GM19328 (cell line): ENCODE measurements at regions not wholly inside any gene's neighbourhood (a gene's known extent, or its start where the extent isn't known, plus 50 kb on each side); places are given as distances from the start of the nearest gene placed in this dataset.
"Not testable (repeated sequence)": the region's sequence is repeated elsewhere in the genome, so short reads cannot be mapped to it uniquely, and the experiment has no call there.

Experiments used
- ATAC-seq: cut with Tn5 transposase; IDR thresholded peaks from one replicate; pipeline ENCODE4 v1.9.1; 2021; ENCODE audit warnings: mild to moderate bottlenecking, moderate library complexity; ENCODE audit not compliant: unreplicated experiment

DNA sequence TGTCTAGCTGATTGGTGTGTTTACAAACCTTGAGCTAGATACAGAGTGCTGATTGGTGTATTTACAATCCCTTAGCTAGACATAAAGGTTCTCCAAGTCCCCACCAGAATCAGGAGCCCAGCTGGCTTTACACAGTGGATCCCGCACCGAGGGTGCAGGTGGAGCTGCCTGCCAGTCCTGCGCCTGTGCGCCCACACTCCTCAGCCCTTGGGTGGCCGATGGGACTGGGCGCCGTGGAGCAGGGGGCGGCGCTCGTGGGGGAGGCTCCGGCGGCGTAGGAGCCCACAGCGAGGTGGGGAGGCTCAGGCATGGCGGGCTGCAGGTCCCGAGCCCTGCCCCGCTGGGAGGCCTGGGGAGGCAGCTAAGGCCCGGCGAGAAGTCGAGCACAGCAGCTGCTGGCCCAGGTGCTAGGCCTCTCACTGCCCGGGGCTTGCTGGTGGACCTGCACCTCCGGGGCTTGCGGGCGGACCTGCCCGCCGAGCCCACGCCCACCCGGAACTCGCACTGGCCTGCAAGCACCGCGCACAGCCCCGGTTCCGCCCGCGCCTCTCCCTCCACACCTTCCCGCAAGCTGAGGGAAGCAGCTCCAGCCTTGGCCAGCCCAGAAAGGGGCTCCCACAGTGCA lies 51.0 kb upstream of the CDYL start:
- not testable (repeated sequence) for ATAC-seq

DNA sequence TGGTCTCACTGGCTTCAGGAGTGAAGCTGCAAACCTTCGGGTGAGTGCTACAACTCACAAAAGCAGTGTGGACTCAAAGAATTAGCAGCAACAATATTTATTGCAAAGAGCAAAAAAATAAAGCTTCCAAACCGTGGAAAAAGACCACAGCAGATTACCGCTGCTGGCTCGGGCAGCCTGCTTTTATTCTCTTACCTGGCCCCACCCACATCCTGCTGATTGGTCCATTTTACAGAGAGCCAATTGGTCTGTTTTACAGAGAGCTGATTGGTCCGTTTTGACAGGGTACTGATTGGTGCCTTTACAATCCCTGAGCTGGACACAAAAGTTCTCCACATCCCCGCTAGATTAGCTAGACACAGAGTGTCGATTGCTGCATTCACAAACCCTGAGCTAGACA lies 51.5 kb upstream of the CDYL start:
- ATAC-seq = not testable (repeated sequence)

DNA sequence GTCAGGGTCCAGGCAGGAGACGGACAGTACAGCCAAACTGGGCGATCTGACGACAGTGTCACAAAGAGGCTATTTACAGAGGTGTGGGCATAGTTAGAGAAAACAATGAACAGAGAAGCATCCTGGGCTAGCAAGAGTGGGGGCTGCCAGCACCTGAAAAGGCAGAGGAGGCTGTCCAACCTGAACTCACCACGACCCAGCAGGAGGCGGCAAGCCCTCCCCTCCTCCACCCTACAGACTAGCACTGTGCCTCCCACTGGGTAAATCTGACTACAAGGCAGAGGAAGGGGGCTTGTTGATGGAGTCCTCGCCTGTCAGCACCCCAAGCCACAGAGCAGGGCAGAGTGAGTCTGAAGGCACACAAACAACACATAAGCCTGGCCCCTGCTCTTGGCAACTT lies 52.8 kb upstream of the CDYL start:
- no peak for ATAC-seq

DNA sequence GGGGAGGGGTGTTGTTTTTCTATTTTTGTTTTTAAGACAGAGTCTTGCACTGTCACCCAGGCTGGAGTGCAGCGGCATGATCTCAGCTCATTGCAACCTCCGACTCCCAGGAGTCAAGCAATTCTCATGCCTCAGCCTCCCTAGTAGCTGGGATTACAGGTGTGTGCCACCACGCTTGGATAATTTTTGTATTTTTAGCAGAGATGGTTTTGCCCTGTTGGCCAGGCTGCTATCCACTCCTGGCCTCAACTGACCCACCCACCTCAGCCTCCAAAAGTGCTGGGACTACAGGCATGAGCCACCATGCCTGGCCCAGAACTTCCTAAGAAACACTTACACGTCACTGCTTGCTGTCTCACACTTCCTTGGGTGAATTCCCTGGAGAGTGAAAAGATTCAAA lies 54.8 kb upstream of the CDYL start:
- not testable (repeated sequence) for ATAC-seq

DNA sequence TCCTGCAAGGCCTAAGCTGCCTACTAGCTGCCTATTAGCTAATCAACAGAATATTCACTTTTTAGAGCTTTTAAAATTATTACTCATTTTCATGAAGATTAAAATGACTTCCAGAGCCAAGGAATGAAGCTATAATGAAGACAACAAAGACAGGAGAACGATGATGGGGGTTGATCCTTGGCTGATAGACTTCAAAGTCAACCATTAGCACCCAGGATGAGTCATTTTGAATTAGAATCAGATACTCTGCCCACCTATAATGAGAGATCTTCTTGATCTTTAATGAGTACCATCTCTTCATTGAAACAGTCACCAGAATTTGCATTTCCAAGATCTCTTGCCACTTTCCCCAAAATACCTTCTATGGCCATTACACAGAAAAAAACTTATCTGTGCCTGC lies 56.7 kb upstream of the CDYL start:
- ATAC-seq = no peak

DNA sequence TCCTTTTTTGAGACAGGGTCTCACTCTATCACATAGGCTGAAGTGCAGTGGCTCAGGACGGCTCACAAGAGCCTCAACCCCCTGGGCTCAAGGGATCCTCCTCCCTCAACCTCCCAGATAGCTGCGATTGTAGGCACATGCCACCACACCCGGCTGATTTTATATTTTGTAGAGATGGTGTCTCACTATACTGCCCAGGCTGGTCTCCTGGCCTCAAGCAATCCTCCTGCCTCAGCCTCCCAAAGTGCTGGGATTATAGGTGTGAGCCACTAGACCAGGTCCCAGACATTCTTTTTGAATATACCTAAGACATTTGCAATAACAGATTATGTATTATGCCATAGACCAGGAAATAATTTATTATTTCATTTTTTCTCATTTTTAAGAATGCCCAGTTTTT lies 58.3 kb upstream of the CDYL start:
- no peak for ATAC-seq

DNA sequence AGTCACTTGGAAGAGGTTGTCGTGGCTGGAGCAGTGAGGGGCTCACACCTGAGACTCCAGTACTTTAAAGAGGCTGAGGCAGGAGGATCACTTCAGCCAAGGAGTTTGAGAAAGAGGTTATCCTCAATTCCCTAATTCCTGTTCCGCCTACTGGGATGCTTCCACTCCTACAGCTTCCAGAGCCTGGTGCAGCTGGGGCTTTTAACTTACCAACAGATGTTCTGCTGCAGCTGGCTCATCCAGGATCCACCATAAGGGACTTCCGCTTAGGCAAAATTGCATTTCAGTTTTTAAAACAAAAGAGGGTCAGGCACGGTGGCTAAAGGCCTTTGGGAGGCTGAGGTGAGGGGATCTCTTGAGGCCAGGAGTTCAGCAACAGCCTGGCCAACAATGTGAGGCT lies 59.1 kb upstream of the CDYL start:
- no peak for ATAC-seq

DNA sequence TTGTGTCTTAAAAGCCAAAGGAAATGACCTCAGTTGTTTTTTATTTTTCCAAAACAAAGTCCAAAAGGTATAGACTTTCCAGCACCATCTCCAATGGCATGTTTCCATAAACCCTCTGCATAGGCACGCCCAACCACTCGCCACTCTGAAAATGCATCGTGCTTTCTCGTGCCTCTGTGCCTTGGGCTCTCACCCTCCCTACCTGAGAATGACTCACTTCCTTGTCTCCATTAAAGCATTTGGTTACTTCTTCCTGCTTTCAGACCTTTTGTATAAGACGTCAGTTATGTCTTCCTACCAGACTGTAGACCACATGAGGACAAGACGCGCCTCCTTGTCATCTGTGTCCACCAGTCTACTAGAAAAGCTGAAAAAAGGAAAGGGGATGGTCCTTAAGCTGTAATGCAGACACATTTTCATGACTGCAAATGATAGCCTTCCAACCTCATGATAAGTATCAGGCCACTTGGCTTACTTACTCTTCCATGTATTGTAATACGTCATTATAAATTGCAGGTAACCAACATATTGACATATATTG lies 61.2 kb upstream of the CDYL start:
- no peak for ATAC-seq

DNA sequence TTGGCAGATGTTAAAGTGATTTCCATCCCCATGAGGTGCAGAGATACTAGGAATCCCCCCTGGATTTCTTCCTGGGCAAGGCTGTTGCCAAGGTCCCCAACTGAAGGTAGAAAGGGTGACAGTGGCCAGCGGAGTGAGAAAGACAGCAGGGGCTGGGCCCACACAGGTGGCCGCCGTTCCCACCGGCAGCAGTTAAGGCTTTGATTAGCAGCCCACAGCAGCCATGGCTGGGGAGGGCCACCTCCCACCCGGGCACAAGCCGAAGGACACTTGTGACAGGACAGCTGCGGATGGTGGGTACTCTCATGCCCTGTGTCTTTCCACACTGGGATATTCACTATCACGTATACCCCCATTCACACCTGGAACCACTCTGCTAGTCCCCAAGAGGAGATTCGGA lies 63.9 kb upstream of the CDYL start:
- ATAC-seq = no peak

DNA sequence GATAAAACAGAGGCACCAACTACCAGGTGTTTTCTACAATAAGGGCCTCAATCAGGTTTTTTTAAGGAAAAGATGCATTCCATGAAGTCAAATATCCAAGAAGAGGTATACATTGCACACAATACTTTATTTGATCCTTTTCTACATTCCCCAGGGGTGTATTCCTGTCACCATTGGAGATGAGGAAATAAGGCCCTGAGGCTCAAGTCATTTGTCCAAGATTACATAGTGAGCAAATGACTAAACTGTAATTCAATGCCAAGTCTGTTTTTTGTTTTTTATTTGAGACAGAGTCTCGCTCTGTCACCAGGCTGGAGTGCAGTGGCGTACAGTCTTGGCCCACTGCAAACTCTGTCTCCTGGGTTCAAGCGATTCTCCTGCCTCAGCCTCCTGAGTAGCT lies 69.2 kb upstream of the CDYL start:
- ATAC-seq = no peak

DNA sequence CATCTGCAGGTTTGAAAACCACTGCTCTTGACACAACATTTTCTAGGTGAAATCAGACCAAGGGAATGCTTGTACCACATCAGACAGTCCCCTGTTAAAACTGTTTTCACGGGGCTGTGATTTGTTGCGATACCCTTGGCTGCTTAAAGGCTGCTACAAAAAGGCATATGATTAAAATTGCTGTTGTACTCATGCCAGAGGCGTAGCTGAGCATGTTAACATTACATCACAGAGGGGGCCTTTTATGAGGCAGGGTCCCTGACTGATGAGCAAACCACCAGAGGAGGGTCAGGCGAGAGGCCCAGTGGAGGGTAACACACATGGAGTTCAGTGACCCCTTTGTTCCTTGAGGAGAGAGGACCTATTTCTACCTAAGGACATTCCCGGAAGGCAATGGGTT lies 70.4 kb upstream of the CDYL start:
- no peak for ATAC-seq

DNA sequence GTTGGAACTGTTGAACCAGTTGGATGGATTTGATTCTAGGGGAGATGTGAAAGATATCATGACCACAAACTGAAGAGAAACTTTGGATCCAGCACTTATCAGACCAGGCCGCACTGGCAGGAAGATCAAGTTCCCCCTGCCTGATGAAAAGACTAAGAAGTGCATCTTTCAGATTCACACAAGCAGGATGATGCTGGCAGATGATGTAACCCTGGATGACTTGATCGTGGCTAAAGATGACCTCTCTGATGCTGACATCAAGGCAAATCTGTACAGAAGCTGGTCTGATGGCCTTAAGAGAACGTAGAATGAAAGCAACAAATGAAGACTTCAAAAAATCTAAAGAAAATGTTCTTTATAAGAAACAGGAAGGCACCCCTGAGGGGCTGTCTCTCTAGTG lies 72.8 kb upstream of the CDYL start:
- no peak for ATAC-seq

DNA sequence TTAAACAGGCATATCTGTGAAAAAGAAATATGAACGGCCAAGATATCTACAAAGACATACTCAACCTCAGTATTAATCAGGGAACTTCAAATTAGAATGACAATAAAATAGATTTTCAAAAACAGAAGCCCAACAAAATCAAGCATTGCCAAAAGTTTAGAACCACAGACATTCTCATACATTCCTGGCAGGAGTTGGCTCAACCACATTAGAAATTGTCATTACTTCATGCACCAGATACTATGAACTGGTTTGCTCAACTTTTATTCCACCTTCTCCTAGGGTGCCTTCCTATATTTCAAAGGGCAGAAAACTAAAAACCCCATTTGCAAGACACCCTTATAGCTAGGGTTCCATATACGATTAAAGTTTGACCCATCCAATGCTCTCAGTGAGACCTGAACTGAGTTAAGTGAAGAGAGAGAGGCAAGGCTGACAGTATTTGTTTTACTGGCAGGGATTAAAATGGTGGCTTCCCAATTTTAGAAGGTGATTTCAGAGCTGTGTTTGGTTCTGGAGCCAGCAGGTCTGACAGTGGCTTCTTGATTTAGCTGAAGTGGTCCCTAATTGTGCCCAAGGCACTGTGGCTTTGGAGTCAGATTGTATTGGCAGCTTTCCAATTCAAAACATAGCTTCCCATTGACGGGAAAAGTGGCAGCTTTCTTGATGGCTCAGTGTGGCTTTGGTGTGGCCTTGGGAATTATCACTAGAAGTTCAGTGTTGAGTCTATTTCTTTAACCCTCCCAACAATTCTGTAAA lies 77.1 kb upstream of the CDYL start:
- no peak for ATAC-seq

DNA sequence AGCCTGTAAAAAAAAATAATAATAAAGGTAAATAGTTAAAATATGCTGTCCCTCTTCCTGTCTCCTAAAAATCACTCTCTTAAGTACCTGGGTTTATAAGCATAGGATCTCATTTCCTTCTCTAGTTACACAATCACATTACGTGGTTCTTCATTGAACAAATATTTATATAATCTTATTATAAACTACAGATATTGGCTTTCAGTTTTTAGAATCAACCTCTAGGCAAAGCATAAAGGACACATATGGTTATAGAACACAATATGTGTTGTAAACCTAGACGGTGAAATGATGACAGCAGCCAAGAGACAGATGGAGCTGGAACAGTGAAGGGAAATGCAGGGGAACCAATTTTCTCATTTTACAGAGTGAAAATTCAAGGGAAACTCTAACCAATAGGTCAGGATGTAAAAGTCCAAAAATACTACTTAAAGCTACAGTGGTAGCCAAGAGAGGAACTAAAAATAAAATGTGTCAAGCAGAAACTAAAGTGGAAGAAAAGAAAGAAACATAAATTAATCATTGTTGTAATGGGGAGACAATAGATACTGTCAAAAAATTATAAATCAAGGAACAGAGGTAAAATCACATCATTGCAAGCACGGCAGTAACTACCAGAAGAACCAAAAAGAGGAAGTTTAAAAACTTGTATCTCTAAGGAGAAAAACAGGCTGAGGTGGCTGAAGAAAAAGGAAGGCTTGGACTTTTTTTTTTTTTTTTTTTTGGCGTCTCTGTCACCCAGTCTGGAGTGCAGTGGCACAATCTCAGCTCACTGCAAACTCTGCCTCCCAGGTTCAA lies 82.8 kb upstream of the CDYL start:
- ATAC-seq = no peak

DNA sequence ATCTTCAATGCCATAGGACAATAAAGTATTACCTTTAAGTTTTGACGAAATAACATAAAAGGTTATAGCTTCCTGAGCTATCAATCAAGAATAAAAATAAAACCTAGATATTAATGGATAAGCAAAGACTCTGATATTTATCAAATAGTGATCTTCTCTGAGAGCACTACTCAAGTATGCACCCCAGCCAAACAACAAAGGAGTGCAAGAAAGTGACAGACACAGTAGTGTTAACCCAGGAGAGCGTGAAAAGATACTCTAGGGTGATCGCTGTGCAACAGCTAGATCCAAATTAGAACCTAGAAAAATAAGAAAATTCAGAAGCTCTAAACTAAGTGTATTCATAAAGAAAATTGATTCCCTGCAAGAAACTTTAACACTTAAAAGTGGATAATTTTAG lies 83.5 kb upstream of the CDYL start:
- ATAC-seq = no peak

DNA sequence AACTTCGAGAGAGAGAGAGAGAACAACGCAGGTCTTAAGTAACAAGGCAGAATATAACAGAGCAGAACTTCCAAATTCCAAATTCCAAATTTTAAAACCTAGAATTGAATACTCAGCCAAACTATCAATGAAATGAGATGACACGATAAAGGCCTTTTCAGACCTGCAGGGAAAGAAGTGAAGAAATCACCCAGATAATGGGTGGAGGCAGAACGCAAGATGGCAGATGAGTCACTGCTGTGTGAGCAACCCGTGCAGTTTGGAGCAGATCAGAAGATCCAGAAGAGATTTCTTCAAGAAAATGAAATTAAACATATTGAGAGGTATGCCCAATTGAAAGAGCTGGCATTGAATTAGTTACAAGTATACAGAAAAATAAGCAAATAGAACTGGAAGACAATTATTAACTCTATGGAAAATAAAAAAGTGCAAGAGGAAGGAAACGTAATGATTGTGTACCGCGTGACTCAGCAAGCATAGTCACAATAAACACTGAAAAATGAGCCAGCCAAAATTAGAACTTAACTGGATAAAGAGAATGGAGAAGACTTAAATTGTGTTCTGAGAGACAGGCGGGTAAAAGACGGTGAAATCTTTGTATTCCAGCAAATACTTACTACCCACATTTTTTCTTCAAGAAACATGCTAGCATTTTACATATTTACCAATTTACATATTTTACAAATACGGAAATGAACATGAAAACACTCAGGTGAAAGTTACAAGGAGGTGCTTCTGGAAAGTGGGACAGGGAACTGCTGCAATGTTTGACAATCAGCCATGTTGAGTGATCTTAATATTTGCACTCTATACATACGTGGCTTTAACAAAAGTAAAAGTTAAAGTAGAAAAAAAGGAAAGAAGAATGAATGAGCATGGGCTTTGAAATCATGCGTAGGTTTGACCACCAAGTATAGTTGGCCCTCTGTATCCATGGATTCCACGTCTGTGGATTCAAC lies 87.9 kb upstream of the CDYL start:
- ATAC-seq = no peak

DNA sequence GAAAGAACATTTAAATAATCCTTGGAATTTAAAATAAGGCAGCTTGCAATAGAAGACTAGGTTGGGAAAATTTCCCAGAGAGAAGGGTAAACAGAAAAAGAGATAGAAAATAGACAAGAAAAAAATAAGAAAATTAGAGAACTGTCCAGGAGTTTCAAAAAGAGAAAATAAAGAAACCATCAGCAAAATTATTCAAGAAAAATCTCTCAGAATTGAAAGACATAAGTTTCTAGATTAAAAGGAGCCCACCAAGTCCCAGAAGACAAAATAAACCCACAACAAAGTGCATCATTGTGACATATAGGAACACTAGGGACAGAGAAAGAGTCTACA lies 88.6 kb upstream of the CDYL start:
- ATAC-seq = no peak

DNA sequence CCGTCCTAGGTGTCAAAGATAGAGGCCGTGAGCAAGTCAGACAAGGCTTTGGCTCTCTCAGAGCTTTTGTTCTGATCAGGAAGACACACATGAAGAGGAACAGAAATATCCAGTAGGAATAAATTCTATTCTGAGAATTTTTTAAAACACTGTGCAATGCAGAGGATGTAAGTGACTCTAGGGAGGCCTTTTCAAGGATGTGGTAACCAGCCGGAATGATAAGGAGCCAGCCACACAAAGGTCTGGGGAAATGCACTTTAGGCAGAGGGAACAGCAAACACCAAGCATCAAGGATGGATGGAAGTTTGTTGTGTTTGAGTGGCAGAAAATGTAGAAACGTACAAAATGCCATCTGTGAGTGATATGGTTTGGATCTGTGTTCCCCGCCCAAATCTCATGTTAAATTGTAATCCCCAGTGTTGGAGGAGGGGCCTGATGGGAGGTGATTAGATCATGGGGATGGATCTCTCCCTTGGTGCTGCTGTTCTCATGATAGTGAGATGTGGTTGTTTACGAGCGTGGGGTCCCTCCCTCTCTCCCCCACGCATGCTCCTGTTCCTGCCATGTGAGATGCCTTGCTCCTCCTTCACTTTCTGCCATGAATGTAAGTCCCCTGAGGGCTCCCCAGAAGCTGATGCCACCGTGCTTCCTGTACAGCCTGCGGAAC lies 93.6 kb upstream of the CDYL start:
- no peak for ATAC-seq

DNA sequence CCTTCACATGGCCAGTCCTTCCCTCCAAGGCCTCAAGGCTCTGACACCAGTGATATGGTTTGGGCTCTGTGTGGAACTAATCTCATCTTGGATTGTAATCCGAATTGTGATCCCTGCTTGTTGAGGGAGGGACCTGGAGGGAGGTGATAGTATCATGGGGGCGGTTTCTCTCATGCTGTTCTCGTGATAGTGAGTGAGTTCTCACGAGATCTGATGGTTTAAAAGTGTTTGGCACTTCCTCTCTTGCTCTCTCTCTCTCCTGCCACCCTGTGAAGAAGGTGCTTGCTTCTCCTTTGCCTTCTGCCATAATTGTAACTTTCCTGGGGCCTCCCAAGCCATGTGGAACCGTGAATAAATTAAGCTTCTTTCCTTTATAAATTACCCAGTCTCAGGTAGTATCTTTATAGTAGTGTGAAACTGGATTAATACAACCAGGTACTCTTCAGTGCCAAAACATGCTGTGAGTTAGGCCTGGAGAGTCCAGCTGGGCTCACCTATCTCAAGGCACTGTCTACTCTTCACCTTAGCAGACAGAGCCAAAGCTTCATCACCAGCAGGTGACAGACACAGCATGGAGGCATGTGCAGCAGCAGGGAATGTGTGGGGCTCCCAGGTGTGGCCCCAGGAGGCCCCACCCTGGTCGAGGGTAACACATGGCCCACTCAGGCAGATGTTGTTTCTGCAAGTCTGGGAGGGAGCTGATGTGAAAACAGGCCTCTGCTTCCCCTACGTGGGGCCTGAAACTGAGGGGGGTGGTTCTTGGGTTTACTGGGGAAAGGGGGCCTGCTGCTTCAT lies 97.5 kb upstream of the CDYL start:
- no peak for ATAC-seq

DNA sequence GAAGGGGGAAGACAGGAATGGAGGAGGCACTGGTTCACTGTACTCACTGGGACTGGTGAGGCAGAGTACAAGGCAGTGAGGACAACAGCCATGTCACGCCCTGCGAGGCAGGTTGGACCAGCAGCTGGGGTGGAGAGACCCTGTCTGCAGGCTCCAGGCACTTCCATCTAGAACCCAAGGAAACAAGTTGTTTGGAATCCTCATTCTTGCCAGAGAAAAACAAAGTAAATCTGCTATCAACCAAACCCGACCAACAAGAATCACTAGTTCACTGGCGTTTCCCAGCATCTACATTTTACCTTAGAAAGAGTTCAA lies 98.5 kb upstream of the CDYL start:
- no peak for ATAC-seq
